ENCODE measurements at regions not wholly inside any gene's neighbourhood (a gene's known extent, or its start where the extent isn't known, plus 50 kb on each side); places are given as distances from the start of the nearest gene placed in this dataset.

- dilution Hi-C loops (cut with MboI; ENCODE audit: extremely low pct_ligation_motif_present, low sequenced_read_pairs): no loop called here
- intact Hi-C loops (cut with micrococcal nuclease): no loop called here
Measured at GRCh38 chr14:86462193-86462753, 932.3 kb downstream of the FLRT2 start.

More at GRCh38 chr14:86462193-86462753, 932.3 kb downstream of the FLRT2 start:
- H3K36me3 ChIP-seq (ENCODE audit: control insufficient read depth in 2 of 2, extremely low read depth in 1 of 2, insufficient read depth in 2 of 2, low read length in 2 of 2): no peaks in the 10 kb centered on the region
- ChIA-PET POLR2A (no interaction called here), CTCF (no interaction called here)
- no peak for FAIRE-seq
- H3K27ac ChIP-seq (ENCODE audit: insufficient read depth, low read depth, low read length): no peak overlapping the region
- H3K79me2 ChIP-seq (ENCODE audit: control insufficient read depth, insufficient read depth, low read length): no peaks in the 10 kb centered on the region
- no peak overlapping the region for H3K4me2 ChIP-seq (ENCODE audit: insufficient read depth, low read length)
- DNase-seq (ENCODE audit: low read depth, low spot score): no peak
- no peak overlapping the region for H2AFZ ChIP-seq (ENCODE audit: low read depth, low read length)
- no TSS peak for BruUV-seq (replicated peaks)
- no peak for TF ChIP-seq CTCF (IDR thresholded peaks at IDR 0.05; ENCODE audit: extremely low read depth in 1 of 2, insufficient read depth in 1 of 2, low read depth in 1 of 2, low read length in 2 of 2)
- no peak for TF ChIP-seq MAX (IDR thresholded peaks at IDR 0.05; ENCODE audit: insufficient read depth, insufficient read length)
- TF ChIP-seq EZH2 (IDR thresholded peaks at IDR 0.05; ENCODE audit: borderline replicate concordance, low read depth, low read length, severe bottlenecking): no peak
- TF ChIP-seq POLR2A (IDR thresholded peaks at IDR 0.05; ENCODE audit: low read depth, low read length): no peak
- TF ChIP-seq GATA2 (IDR thresholded peaks at IDR 0.05; ENCODE audit: insufficient read depth, insufficient read length, low read depth, low read length): no peak
- TF ChIP-seq JUN (IDR thresholded peaks at IDR 0.05; ENCODE audit: borderline replicate concordance, insufficient read depth, insufficient read length, low read depth): no peak
- no peak for TF ChIP-seq MYC (IDR thresholded peaks at IDR 0.05; ENCODE audit: low read depth, low read length)
- TF ChIP-seq FOS (IDR thresholded peaks at IDR 0.05; ENCODE audit: borderline replicate concordance, insufficient read depth, low read length): no peak
- TF ChIP-seq POLR2AphosphoS5 (IDR thresholded peaks at IDR 0.05; ENCODE audit: insufficient read depth, low read depth, low read length): no peak
- H3K9ac ChIP-seq (replicated peaks; ENCODE audit: extremely low read depth, insufficient read depth, low read length): no peak overlapping the region
- no peaks in the 10 kb centered on the region for H4K20me1 ChIP-seq (replicated peaks; ENCODE audit: control insufficient read depth, extremely low read depth, insufficient read depth, low read length)
- no peak overlapping the region for H3K4me3 ChIP-seq (replicated peaks in 1 of 3; ENCODE audit: insufficient read depth in 1 of 3, low read depth in 1 of 3, low read length in 3 of 3)
- H3K27me3 ChIP-seq (ENCODE audit: control insufficient read depth in 2 of 2, insufficient read depth in 2 of 2, low read length in 2 of 2): no peaks in the 10 kb centered on the region
- no peaks in the 10 kb centered on the region for H3K4me1 ChIP-seq (ENCODE audit: control insufficient read depth, extremely low read depth, insufficient read depth, low read length)
- no peaks in the 10 kb centered on the region for H3K9me1 ChIP-seq (replicated peaks; ENCODE audit: control insufficient read depth, extremely low read depth, insufficient read depth, low read length)
- peaks cover 2% of the 10 kb centered on the region for H3K9me3 ChIP-seq (replicated peaks; ENCODE audit: control insufficient read depth, insufficient read depth, low read length)
